ENCODE measurements at regions not wholly inside any gene's neighbourhood (a gene's known extent, or its start where the extent isn't known, plus 50 kb on each side); places are given as distances from the start of the nearest gene placed in this dataset.

DNA sequence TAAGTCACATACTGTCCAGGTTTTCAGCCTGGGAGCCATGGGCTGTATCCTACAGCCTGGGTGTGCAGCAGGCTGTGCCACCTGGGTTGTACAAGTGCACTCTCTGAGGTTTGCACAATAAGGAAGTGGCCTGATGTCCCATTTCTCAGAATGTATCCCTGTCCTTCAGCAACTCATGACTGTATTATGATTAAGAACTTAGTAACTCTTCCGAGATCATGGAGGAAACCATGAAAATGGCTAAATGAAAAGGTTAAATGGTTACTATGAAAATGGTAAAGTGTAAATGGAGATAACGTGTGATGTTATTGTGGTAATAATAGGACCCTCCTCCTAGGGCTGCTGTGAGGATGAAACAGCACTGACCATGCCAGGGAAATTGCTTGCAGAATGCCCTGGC lies 227.6 kb downstream of the ANKRD60 start:
- DNase-seq (ENCODE audit: low spot score) = no peak

DNA sequence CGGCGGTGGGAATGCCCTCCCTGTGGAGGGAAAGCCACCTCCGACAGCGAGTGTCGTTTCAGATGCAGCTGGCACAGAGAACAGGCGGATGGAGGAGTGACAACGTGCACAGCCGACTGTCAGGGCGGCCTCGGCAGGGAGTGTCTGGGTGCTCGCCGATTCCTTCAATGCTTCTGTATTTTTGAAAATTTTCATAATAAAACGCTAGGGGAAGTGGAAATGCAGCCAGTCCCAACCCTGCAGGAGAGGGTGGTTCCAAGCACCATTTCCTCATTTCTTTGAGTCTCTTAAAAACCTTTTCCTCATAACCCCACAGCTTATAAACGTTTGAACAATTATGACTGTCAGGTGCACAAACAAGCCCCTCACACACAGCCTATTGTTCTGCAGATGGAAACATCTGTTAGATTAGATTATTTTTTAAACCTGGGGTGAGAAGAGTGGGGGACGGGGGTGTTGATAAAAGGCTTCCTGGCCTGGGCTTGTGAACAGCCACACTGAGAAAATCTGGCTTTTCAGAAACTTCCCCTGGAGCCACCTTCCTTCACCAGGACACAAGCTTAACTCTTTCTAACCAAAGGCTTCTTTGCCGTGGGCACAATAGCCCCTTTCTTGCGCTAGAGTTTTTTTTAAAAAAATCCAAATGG lies 228.9 kb downstream of the ANKRD60 start:
- DNase-seq (ENCODE audit: low spot score) = no peak

GRCh38 chr20:57998981-57999464 lies 229.4 kb downstream of the ANKRD60 start:
- no peak for DNase-seq (ENCODE audit: low spot score)

DNA sequence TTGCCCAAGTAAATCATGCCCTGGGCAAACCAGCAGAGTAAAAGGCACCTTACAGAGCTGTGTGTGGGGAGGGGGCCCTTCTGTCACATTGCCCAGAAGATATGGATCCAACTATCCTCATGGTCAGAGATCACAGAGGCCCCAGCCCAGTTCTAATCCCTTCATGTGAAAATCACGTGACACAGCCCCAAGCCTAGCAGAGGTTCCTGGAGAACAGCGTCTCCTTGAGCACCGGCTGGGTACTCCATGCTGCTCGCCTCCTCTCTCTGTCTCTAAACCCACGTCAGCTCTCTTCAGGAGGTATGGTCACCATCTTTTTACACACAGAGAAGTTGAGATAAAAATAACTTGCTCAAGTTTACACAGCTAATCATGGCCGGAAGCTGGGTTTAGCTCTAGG lies 230.2 kb downstream of the ANKRD60 start:
- DNase-seq (ENCODE audit: low spot score) = no peak

GRCh38 chr20:57996936-57997890 lies 231.2 kb downstream of the ANKRD60 start:
- DNase-seq (ENCODE audit: low spot score) = no peak

DNA sequence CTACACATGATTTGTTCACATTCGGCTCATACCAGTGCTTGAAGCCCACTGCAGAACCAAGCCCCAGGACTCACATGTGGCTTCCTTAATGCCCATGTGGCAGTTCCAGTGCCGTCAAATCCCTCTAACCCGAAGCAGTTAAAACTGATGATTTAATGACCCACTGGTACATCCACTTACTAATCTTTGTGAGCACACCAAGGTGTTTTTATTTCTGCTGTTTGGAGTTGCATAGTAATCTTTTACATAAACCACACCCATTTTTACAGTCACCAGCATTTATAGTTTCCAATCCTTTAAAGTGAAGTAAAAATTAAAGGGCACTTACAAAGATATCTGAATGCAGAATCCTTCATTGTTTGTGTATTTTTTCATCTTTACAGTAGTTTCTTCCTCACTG lies 232.0 kb downstream of the ANKRD60 start:
- DNase-seq (ENCODE audit: low spot score) = no peak

DNA sequence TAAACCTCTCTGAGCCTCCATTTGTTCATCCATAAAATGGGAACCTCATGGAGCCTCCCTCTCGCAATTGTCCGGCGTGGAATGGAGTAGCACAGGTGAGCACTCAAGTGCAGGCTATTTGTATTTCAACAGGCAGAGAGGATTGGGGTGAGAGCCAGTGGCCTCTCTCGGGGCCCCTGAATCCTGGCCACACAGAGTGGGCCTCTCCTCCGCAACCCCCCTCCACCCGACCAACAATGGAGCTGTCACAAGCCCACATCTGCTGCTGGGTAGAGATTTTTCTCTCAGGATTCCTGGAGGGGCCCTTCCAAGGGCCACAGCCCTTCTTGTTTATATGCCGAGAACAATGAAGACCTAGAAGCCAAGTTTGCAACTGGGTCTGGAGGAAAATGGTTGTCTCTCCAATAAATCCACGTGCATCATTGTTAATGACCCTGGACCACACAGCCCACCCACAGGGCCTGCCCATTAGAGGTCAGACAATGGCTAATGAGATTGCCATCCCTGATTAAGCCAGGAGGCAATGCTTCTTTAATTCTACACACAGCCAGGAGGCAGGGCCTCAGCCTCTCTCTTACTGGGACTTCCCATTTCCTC lies 233.0 kb downstream of the ANKRD60 start:
- no peak for DNase-seq (ENCODE audit: low spot score)

- DNase-seq (ENCODE audit: low spot score) = no peak
Observed at GRCh38 chr20:57993716-57994431, 234.6 kb downstream of the ANKRD60 start.

- DNase-seq (ENCODE audit: low spot score) = no peak
Observed at GRCh38 chr20:57991211-57991881, 237.1 kb downstream of the ANKRD60 start.

DNA sequence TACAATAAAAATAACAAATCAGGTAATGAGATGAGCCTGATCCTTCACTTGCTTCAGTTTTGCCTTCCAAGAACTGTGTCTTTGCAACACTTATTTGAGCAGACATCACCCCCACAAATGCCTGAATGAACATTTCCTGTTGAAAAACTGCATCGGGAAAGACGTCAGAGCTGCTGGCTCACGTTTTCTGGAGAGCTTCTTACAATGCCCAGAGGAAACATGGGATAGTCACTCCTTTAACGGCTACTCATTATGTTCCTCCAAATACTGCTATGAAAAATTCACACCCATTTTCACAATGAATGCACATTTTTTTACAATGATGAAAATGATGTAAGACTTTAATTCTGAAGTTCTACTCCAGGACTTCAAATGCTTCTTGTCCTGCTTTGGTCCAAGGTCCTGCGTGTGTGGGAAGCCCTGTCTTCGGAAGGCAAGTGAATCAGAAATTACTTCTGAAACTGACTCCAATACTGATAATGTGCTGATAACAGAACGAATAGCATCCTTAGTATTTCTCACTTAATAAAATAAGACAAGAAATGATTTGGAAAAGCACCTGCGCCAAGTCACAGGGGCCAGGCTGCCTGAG lies 238.0 kb downstream of the ANKRD60 start:
- no peak for DNase-seq (ENCODE audit: low spot score)

GRCh38 chr20:57988828-57989227 lies 239.6 kb downstream of the ANKRD60 start:
- no peak for DNase-seq (ENCODE audit: low spot score)

- DNase-seq (ENCODE audit: low spot score) = no peak
Observed at GRCh38 chr20:57988422-57988821, 240.0 kb downstream of the ANKRD60 start.

DNA sequence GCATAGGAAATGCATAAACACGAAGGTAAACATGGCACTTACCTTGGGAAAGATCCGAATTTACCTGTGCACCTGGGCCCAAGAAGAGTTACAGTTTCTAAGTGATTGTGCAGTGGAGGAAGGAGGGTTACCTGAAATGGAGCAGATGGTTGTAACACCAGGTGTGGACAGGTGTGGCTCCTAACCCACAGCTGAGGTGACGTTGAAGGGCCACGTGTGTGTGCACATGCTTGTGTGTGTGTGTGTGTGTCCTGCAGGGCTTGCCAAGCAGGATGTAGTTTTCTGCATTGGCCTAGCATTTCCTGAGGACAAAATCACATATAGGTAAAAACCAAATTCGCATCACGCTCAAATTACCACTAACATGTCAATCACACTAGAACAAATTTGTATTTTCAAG lies 240.8 kb downstream of the ANKRD60 start:
- no peak for DNase-seq (ENCODE audit: low spot score)

- no peak for DNase-seq (ENCODE audit: low spot score)
Observed at GRCh38 chr20:57986666-57987065, 241.8 kb downstream of the ANKRD60 start.

- DNase-seq (ENCODE audit: low spot score) = no peak
Observed at GRCh38 chr20:57985278-57985677, 243.2 kb downstream of the ANKRD60 start.

- DNase-seq (ENCODE audit: low spot score) = no peak
Observed at GRCh38 chr20:57983082-57983481, 245.4 kb downstream of the ANKRD60 start.

GRCh38 chr20:57980506-57980905 lies 247.9 kb downstream of the ANKRD60 start:
- no peak for DNase-seq (ENCODE audit: low spot score)

DNA sequence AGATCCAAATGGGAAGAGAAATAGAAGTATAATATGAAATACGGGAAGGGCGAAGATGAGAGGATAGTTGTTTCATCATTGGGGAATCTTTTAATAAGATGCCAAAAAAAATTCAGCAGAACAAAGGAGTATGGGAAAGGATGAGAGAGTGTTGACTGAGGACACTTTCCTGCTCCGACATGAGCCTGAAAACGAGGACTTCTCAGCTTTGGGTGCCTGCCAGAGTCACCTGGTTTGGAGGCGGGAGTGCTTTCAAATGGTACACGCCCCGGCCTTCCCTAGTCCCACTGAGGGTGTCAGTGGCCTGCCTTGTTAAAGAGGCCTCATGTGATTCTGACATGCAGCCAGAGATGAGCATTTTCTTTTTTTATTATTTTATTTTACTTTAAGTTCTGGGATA lies 250.9 kb downstream of the ANKRD60 start:
- DNase-seq (ENCODE audit: low spot score) = no peak

DNA sequence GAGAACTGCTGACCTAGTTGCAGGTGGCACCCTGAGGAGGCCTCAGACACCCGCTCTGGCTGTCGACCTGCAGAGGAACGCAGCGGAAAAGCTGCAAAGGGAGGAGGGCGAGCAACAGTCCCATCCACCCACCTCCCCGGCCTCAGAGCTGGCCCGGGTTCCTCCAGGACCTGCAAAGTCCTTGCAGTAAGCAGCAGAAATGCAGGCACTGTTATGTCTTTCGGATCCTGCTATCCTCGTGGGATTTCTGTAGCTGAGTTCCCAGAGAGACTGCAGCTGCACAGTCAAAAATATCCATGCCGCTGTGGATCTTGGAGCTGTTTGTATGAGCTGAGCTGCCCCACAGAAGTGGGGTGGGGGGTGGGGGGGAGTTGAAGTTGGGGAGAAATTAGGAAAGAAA lies 251.3 kb downstream of the ANKRD60 start:
- DNase-seq (ENCODE audit: low spot score) = no peak

GRCh38 chr20:57974863-57975262 lies 253.6 kb downstream of the ANKRD60 start:
- no peak for DNase-seq (ENCODE audit: low spot score)

DNA sequence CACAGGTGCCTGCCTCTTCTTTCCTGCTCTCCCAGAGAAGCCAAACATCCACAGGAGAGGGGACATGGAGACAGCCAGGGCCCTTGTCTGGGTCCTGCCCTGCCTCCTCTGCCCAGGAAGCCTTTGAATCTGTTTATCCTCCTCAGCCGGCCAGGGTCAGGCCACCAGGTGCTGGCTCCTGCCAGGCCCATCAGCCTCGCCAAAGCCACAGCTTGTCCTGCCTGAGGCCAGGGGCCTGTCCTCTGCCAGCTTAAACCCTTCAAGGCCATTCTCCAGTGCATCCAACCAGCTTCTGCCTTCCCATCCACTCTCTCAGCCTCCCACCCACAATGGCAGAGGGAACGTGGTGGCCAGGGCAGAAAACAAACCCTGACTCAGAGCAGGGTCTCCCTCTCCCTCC lies 254.6 kb downstream of the ANKRD60 start:
- DNase-seq (ENCODE audit: low spot score) = no peak

Data from AG08396 (cell line).